ENCODE measurements at regions not wholly inside any gene's neighbourhood (a gene's known extent, or its start where the extent isn't known, plus 50 kb on each side); places are given as distances from the start of the nearest gene placed in this dataset.
A peak's percentile ranks its signal among the peaks of the same experiment; 100 is the strongest.
"Not testable (repeated sequence)": the region's sequence is repeated elsewhere in the genome, so short reads cannot be mapped to it uniquely, and the experiment has no call there.

DNA sequence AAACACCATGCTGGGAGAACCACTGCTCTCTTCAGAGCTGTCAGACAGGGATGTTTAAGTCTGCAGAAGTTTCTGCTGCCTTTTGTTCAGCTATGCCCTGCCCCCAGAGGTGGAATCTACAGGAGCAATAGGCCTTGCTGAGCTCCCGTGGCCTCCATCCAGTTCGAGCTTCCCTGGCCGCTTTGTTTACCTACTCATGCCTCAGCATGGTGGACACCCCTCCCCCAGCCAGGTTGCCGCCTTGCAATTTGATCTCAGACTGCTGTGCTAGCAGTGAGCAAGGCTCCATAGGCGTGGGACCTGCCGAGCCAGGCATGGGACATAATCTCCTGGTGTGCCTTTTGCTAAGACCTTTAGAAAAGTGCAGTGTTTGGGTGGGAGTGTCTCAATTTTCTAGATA is 307.3 kb upstream of the KAZN start:
- peak; percentile 73 for ATAC-seq
- peak; percentile 70 for DNase-seq (ENCODE audit: low spot score)
- POLR2A ChIA-PET: not testable (repeated sequence)

DNA sequence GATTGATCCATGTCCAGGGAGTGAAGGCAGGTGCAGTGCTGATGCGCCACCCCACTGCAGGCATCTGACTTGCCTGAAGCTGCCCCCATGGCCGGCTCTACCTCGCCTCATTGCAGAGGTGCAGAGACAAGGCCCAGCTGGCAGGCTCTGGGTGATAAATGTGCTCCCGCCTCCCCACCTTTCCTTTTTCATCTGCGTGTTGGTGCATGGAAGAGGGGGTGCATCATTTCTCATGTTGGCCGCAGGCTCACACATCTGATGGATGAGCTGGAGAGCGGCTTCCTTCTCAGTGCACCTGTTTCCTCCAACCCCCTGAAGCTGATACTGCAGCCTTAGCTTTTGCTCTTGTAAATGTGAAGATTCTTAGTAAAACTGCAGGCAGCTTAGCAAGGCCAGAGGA is 306.0 kb upstream of the KAZN start:
- Mint-ChIP-seq H3K4me3 (no peak overlapping the region), H3K36me3 (peaks cover 11% of the 10 kb centered on the region), H3K9me3 (peaks cover 24% of the 10 kb centered on the region), H3K27me3 (ENCODE audit: low read depth) (peaks cover 20% of the 10 kb centered on the region), H3K27ac (no peak overlapping the region), H3K4me1 (peaks cover 33% of the 10 kb centered on the region)
- CTCF ChIA-PET: interaction anchor here (1.6 kb wide), 1 partner anchor 103 kb away, joined by 3 read pairs; no protein-coding TSS in a partner anchor
- TF ChIP-seq EMX1 (CRISPR knock-in tag; IDR thresholded peaks at IDR 0.05) (no peak), ZNF232 (CRISPR knock-in tag; IDR thresholded peaks at IDR 0.05) (no peak), GTF2I (CRISPR knock-in tag; conservative IDR thresholded peaks at IDR 0.05) (no peak)
- TF ChIP-seq, protein P1, sequence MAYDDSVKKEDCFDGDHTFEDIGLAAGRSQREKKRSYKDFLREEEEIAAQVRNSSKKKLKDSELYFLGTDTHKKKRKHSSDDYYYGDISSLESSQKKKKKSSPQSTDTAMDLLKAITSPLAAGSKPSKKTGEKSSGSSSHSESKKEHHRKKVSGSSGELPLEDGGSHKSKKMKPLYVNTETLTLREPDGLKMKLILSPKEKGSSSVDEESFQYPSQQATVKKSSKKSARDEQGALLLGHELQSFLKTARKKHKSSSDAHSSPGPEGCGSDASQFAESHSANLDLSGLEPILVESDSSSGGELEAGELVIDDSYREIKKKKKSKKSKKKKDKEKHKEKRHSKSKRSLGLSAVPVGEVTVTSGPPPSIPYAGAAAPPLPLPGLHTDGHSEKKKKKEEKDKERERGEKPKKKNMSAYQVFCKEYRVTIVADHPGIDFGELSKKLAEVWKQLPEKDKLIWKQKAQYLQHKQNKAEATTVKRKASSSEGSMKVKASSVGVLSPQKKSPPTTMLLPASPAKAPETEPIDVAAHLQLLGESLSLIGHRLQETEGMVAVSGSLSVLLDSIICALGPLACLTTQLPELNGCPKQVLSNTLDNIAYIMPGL (CRISPR knock-in tag; IDR thresholded peaks at IDR 0.05): no peak
- TF ChIP-seq, protein P2, sequence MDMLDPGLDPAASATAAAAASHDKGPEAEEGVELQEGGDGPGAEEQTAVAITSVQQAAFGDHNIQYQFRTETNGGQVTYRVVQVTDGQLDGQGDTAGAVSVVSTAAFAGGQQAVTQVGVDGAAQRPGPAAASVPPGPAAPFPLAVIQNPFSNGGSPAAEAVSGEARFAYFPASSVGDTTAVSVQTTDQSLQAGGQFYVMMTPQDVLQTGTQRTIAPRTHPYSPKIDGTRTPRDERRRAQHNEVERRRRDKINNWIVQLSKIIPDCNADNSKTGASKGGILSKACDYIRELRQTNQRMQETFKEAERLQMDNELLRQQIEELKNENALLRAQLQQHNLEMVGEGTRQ (CRISPR knock-in tag; IDR thresholded peaks at IDR 0.05): no peak
- POLR2A ChIA-PET: no interaction called here
- no peak for DNase-seq (ENCODE audit: low spot score)
- ATAC-seq: no peak

More for the DNA sequence above, 307.3 kb upstream of the KAZN start:
- H3K27me3 Mint-ChIP-seq (ENCODE audit: low read depth): peaks cover 20% of the 10 kb centered on the region
- H3K4me1 Mint-ChIP-seq: peaks cover 30% of the 10 kb centered on the region
- H3K36me3 Mint-ChIP-seq: peaks cover 11% of the 10 kb centered on the region
- H3K4me3 Mint-ChIP-seq, H3K27ac Mint-ChIP-seq: not testable (repeated sequence)
- CTCF ChIA-PET: interaction anchor here (1.6 to 1.8 kb wide), 2 partner anchors 104 to 178 kb away, joined by 3 to 6 read pairs; no protein-coding TSS in a partner anchor
- H3K9me3 Mint-ChIP-seq: peaks cover 27% of the 10 kb centered on the region
- TF ChIP-seq, protein P3, sequence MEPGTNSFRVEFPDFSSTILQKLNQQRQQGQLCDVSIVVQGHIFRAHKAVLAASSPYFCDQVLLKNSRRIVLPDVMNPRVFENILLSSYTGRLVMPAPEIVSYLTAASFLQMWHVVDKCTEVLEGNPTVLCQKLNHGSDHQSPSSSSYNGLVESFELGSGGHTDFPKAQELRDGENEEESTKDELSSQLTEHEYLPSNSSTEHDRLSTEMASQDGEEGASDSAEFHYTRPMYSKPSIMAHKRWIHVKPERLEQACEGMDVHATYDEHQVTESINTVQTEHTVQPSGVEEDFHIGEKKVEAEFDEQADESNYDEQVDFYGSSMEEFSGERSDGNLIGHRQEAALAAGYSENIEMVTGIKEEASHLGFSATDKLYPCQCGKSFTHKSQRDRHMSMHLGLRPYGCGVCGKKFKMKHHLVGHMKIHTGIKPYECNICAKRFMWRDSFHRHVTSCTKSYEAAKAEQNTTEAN (CRISPR knock-in tag; IDR thresholded peaks at IDR 0.05): 0 out of 2 replicates have a peak, but pooled peaks have one; percentile 21
- TF ChIP-seq, protein P4, sequence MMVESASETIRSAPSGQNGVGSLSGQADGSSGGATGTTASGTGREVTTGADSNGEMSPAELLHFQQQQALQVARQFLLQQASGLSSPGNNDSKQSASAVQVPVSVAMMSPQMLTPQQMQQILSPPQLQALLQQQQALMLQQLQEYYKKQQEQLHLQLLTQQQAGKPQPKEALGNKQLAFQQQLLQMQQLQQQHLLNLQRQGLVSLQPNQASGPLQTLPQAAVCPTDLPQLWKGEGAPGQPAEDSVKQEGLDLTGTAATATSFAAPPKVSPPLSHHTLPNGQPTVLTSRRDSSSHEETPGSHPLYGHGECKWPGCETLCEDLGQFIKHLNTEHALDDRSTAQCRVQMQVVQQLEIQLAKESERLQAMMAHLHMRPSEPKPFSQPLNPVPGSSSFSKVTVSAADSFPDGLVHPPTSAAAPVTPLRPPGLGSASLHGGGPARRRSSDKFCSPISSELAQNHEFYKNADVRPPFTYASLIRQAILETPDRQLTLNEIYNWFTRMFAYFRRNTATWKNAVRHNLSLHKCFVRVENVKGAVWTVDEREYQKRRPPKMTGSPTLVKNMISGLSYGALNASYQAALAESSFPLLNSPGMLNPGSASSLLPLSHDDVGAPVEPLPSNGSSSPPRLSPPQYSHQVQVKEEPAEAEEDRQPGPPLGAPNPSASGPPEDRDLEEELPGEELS (CRISPR knock-in tag; IDR thresholded peaks at IDR 0.05): 0 out of 2 replicates have a peak, but pooled peaks have one; percentile 37
- peak; percentile 59; the same call in 1 of the 2 replicates for TF ChIP-seq FOXP1 (CRISPR knock-in tag; IDR thresholded peaks at IDR 0.05; ENCODE audit: borderline replicate concordance)
- peak; percentile 92 for TF ChIP-seq FOXK1 (CRISPR knock-in tag; IDR thresholded peaks at IDR 0.05)
- TF ChIP-seq ZNF423 (CRISPR knock-in tag; IDR thresholded peaks at IDR 0.05): peak; percentile 35; the same call in 1 of the 2 replicates
- TF ChIP-seq, protein P5, sequence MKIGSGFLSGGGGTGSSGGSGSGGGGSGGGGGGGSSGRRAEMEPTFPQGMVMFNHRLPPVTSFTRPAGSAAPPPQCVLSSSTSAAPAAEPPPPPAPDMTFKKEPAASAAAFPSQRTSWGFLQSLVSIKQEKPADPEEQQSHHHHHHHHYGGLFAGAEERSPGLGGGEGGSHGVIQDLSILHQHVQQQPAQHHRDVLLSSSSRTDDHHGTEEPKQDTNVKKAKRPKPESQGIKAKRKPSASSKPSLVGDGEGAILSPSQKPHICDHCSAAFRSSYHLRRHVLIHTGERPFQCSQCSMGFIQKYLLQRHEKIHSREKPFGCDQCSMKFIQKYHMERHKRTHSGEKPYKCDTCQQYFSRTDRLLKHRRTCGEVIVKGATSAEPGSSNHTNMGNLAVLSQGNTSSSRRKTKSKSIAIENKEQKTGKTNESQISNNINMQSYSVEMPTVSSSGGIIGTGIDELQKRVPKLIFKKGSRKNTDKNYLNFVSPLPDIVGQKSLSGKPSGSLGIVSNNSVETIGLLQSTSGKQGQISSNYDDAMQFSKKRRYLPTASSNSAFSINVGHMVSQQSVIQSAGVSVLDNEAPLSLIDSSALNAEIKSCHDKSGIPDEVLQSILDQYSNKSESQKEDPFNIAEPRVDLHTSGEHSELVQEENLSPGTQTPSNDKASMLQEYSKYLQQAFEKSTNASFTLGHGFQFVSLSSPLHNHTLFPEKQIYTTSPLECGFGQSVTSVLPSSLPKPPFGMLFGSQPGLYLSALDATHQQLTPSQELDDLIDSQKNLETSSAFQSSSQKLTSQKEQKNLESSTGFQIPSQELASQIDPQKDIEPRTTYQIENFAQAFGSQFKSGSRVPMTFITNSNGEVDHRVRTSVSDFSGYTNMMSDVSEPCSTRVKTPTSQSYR (CRISPR knock-in tag; IDR thresholded peaks at IDR 0.05): peak; percentile 86; the same call in 1 of the 2 replicates

DNA sequence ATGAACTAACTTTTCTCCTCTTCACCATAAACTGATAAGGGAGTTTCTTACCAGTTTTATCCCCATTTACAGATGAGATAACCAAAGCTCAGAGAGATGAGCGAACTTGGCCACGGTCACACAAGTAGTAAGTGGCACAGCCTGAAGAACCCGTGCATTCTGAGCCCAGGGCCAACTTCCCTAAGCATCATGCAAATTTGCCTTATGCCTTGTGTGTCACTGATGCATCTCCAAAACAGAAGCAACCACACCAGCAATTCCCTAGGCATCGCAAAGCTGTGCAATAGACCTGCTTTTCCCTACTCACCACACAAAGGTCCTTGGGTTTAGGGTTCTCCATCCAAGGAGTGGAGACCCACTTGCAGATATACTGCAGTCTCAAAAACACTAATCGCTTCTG is 304.5 kb upstream of the KAZN start:
- DNase-seq (ENCODE audit: low spot score): no peak
- Mint-ChIP-seq H3K36me3 (peaks cover 11% of the 10 kb centered on the region), H3K9me3 (peaks cover 19% of the 10 kb centered on the region), H3K27me3 (ENCODE audit: low read depth) (peaks cover 12% of the 10 kb centered on the region), H3K4me1 (peaks cover 34% of the 10 kb centered on the region), H3K4me3 (no peak overlapping the region), H3K27ac (no peak overlapping the region)
- no peak for TF ChIP-seq SOX15 (CRISPR knock-in tag; IDR thresholded peaks at IDR 0.05)
- no peak for TF ChIP-seq ZNF232 (CRISPR knock-in tag; IDR thresholded peaks at IDR 0.05)
- TF ChIP-seq, protein P6, sequence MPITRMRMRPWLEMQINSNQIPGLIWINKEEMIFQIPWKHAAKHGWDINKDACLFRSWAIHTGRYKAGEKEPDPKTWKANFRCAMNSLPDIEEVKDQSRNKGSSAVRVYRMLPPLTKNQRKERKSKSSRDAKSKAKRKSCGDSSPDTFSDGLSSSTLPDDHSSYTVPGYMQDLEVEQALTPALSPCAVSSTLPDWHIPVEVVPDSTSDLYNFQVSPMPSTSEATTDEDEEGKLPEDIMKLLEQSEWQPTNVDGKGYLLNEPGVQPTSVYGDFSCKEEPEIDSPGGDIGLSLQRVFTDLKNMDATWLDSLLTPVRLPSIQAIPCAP (CRISPR knock-in tag; IDR thresholded peaks at IDR 0.05): no peak
- no peak for TF ChIP-seq ELF4 (CRISPR knock-in tag; IDR thresholded peaks at IDR 0.05; ENCODE audit: low read depth)
- no peak for TF ChIP-seq ZNF416 (CRISPR knock-in tag; IDR thresholded peaks at IDR 0.05)
- no peak for TF ChIP-seq KAT7 (CRISPR knock-in tag; IDR thresholded peaks at IDR 0.05; ENCODE audit: borderline replicate concordance)
- CTCF ChIA-PET: no interaction called here
- no peak for ATAC-seq
- POLR2A ChIA-PET: no interaction called here
